ENCODE measurements at regions not wholly inside any gene's neighbourhood (a gene's known extent, or its start where the extent isn't known, plus 50 kb on each side); places are given as distances from the start of the nearest gene placed in this dataset.
A peak's percentile ranks its signal among the peaks of the same experiment; 100 is the strongest.

DNA sequence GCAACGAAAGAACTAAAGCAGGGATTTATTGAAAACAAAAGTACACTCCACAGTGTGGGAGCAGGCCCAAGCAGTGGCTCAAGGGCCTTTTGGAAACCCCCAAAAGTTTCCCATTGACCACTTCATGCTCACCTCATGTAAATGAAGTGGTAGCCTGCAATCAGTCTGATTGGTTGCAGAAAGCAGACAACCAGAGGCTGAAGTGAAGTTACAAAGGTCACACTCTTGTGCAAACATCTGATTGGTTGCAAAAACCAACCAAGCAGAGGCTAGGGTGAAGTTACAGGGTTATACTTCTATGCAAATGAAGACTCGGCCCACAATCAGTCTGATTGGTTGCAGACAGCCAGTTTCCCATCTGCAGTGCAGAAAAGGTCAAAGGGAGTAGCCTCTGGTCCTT lies 258.0 kb downstream of the YTHDC2 start:
- Histone ChIP-seq H3K27me3 (ENCODE audit: insufficient read depth) (no peaks in the 10 kb centered on the region), H3K9me2 (ENCODE audit: insufficient read depth) (peaks cover 14% of the 10 kb centered on the region), H3F3A (replicated peaks; ENCODE audit: low read depth) (no peaks in the 10 kb centered on the region), H3K79me2 (replicated peaks; ENCODE audit: insufficient read depth) (no peaks in the 10 kb centered on the region), H2AFZ (peak overlapping the region; percentile 43; the same call in 1 of the 2 replicates), H3K4me1 (ENCODE audit: insufficient read depth) (peaks cover 12% of the 10 kb centered on the region), H3K36me3 (ENCODE audit: insufficient read depth) (no peaks in the 10 kb centered on the region), H3K4me3 (no peak overlapping the region), H3K4me2 (no peak overlapping the region), H4K20me1 (replicated peaks; ENCODE audit: insufficient read depth) (no peaks in the 10 kb centered on the region), H3K27ac (ENCODE audit: low read depth) (no peak overlapping the region)
- H3K36me3 Mint-ChIP-seq (ENCODE audit: low read depth): peaks cover 18% of the 10 kb centered on the region
- H3K4me1 Mint-ChIP-seq: peaks cover 12% of the 10 kb centered on the region
- peak overlapping the region; percentile 58; the same call in 1 of the 2 replicates for H3K27ac Mint-ChIP-seq
- no peak for ATAC-seq
- H3K27me3 Mint-ChIP-seq (ENCODE audit: insufficient read depth, low read depth, poor library complexity): peaks cover 2% of the 10 kb centered on the region
- DNase-seq (ENCODE audit: low spot score): no peak
- no peak overlapping the region for H3K4me3 Mint-ChIP-seq
- TF ChIP-seq STAT1 (IDR thresholded peaks at IDR 0.05; ENCODE audit: unreplicated experiment) (no peak), REST (IDR thresholded peaks at IDR 0.05; ENCODE audit: unreplicated experiment) (no peak), ZNF331 (CRISPR knock-in tag; IDR thresholded peaks at IDR 0.05; ENCODE audit: low read depth) (no peak), POLR2AphosphoS5 (IDR thresholded peaks at IDR 0.05; ENCODE audit: low read depth) (no peak), JUNB (IDR thresholded peaks at IDR 0.05; ENCODE audit: unreplicated experiment) (no peak), ZNF114 (CRISPR knock-in tag; IDR thresholded peaks at IDR 0.05) (no peak), ETS1 (IDR thresholded peaks at IDR 0.05) (no peak), EZH2phosphoT487 (IDR thresholded peaks at IDR 0.05; ENCODE audit: unreplicated experiment) (no peak), EZH2 (IDR thresholded peaks at IDR 0.05; ENCODE audit: low read depth, unreplicated experiment) (no peak)
- TF ChIP-seq, protein P1, sequence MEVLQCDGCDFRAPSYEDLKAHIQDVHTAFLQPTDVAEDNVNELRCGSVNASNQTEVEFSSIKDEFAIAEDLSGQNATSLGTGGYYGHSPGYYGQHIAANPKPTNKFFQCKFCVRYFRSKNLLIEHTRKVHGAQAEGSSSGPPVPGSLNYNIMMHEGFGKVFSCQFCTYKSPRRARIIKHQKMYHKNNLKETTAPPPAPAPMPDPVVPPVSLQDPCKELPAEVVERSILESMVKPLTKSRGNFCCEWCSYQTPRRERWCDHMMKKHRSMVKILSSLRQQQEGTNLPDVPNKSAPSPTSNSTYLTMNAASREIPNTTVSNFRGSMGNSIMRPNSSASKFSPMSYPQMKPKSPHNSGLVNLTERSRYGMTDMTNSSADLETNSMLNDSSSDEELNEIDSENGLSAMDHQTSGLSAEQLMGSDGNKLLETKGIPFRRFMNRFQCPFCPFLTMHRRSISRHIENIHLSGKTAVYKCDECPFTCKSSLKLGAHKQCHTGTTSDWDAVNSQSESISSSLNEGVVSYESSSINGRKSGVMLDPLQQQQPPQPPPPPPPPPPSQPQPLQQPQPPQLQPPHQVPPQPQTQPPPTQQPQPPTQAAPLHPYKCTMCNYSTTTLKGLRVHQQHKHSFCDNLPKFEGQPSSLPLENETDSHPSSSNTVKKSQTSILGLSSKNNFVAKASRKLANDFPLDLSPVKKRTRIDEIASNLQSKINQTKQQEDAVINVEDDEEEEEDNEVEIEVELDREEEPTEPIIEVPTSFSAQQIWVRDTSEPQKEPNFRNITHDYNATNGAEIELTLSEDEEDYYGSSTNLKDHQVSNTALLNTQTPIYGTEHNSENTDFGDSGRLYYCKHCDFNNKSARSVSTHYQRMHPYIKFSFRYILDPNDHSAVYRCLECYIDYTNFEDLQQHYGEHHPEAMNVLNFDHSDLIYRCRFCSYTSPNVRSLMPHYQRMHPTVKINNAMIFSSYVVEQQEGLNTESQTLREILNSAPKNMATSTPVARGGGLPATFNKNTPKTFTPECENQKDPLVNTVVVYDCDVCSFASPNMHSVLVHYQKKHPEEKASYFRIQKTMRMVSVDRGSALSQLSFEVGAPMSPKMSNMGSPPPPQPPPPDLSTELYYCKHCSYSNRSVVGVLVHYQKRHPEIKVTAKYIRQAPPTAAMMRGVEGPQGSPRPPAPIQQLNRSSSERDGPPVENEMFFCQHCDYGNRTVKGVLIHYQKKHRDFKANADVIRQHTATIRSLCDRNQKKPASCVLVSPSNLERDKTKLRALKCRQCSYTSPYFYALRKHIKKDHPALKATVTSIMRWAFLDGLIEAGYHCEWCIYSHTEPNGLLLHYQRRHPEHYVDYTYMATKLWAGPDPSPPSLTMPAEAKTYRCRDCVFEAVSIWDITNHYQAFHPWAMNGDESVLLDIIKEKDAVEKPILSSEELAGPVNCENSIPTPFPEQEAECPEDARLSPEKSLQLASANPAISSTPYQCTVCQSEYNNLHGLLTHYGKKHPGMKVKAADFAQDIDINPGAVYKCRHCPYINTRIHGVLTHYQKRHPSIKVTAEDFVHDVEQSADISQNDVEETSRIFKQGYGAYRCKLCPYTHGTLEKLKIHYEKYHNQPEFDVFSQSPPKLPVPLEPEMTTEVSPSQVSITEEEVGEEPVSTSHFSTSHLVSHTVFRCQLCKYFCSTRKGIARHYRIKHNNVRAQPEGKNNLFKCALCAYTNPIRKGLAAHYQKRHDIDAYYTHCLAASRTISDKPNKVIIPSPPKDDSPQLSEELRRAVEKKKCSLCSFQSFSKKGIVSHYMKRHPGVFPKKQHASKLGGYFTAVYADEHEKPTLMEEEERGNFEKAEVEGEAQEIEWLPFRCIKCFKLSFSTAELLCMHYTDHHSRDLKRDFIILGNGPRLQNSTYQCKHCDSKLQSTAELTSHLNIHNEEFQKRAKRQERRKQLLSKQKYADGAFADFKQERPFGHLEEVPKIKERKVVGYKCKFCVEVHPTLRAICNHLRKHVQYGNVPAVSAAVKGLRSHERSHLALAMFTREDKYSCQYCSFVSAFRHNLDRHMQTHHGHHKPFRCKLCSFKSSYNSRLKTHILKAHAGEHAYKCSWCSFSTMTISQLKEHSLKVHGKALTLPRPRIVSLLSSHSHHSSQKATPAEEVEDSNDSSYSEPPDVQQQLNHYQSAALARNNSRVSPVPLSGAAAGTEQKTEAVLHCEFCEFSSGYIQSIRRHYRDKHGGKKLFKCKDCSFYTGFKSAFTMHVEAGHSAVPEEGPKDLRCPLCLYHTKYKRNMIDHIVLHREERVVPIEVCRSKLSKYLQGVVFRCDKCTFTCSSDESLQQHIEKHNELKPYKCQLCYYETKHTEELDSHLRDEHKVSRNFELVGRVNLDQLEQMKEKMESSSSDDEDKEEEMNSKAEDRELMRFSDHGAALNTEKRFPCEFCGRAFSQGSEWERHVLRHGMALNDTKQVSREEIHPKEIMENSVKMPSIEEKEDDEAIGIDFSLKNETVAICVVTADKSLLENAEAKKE (CRISPR knock-in tag; IDR thresholded peaks at IDR 0.05): no peak
- TF ChIP-seq, protein P2, sequence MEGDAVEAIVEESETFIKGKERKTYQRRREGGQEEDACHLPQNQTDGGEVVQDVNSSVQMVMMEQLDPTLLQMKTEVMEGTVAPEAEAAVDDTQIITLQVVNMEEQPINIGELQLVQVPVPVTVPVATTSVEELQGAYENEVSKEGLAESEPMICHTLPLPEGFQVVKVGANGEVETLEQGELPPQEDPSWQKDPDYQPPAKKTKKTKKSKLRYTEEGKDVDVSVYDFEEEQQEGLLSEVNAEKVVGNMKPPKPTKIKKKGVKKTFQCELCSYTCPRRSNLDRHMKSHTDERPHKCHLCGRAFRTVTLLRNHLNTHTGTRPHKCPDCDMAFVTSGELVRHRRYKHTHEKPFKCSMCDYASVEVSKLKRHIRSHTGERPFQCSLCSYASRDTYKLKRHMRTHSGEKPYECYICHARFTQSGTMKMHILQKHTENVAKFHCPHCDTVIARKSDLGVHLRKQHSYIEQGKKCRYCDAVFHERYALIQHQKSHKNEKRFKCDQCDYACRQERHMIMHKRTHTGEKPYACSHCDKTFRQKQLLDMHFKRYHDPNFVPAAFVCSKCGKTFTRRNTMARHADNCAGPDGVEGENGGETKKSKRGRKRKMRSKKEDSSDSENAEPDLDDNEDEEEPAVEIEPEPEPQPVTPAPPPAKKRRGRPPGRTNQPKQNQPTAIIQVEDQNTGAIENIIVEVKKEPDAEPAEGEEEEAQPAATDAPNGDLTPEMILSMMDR (conservative IDR thresholded peaks at IDR 0.05; ENCODE audit: low read depth in 2 of 2): no peak
- peaks cover 20% of the 10 kb centered on the region for H3K9me3 Mint-ChIP-seq
